ENCODE measurements at regions not wholly inside any gene's neighbourhood (a gene's known extent, or its start where the extent isn't known, plus 50 kb on each side); places are given as distances from the start of the nearest gene placed in this dataset.

DNA sequence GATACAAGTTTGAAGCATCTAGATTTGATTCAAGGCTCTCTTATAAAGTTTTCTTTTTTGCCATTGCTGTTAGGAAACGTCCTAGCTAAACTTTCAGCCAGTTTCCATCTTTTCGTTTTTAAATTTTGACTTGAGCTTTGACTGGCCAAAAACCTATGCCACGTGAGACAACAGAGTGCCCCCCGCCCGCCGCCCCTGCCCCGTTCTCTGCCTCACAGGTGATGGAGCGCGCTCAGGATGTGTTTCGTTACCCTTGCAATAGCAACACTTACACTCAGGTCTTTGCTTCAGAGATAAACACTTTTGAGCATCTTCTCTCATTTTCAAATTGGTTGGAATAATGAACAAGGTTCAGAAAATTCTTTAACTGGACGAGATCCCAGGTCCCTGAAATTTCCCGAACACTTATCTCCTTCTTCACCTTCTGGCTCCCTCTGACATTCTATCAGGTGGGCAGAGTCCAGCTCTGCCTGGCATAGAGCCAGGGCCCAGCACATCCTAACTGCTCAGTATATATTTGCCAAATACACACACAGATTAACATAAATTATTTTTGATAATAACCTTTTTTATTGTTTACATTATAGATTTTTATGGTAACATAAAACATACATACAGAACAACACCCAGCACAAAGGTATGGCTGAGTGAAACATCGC lies 301.1 kb downstream of the IRS2 start:
- TF ChIP-seq, protein P1, sequence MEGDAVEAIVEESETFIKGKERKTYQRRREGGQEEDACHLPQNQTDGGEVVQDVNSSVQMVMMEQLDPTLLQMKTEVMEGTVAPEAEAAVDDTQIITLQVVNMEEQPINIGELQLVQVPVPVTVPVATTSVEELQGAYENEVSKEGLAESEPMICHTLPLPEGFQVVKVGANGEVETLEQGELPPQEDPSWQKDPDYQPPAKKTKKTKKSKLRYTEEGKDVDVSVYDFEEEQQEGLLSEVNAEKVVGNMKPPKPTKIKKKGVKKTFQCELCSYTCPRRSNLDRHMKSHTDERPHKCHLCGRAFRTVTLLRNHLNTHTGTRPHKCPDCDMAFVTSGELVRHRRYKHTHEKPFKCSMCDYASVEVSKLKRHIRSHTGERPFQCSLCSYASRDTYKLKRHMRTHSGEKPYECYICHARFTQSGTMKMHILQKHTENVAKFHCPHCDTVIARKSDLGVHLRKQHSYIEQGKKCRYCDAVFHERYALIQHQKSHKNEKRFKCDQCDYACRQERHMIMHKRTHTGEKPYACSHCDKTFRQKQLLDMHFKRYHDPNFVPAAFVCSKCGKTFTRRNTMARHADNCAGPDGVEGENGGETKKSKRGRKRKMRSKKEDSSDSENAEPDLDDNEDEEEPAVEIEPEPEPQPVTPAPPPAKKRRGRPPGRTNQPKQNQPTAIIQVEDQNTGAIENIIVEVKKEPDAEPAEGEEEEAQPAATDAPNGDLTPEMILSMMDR (IDR thresholded peaks at IDR 0.05): no peak
- TF ChIP-seq POLR2A (IDR thresholded peaks at IDR 0.05): no peak
